ENCODE measurements at regions not wholly inside any gene's neighbourhood (a gene's known extent, or its start where the extent isn't known, plus 50 kb on each side); places are given as distances from the start of the nearest gene placed in this dataset.

GRCh38 chr13:68264692-68265091 is 1034.6 kb upstream of the PCDH9 start:
- Histone ChIP-seq H3K9ac (ENCODE audit: low read length) (no peak overlapping the region), H3K27me3 (ENCODE audit: insufficient read depth, low read length) (no peaks in the 10 kb centered on the region), H3K27ac (ENCODE audit: low read depth, low read length) (no peak overlapping the region), H2AFZ (ENCODE audit: low read depth, low read length) (no peak overlapping the region), H3K4me3 (ENCODE audit: insufficient read depth, low read depth, low read length) (no peak overlapping the region), H4K20me1 (ENCODE audit: insufficient read depth, low read length) (no peaks in the 10 kb centered on the region), H3K36me3 (ENCODE audit: insufficient read depth, low read length) (no peaks in the 10 kb centered on the region), H3K79me2 (ENCODE audit: insufficient read depth, low read length) (no peaks in the 10 kb centered on the region), H3K4me1 (ENCODE audit: insufficient read depth, low read length) (no peaks in the 10 kb centered on the region), H3K9me3 (ENCODE audit: insufficient read depth, low read depth, low read length) (no peaks in the 10 kb centered on the region), H3K4me2 (ENCODE audit: low read length) (no peak overlapping the region)
- no peaks in the 10 kb centered on the region for H3K4me1 Mint-ChIP-seq (ENCODE audit: low read depth, unreplicated experiment)
- H3K4me3 Mint-ChIP-seq (ENCODE audit: unreplicated experiment) = no peak overlapping the region
- H3K27me3 Mint-ChIP-seq (ENCODE audit: low read depth, unreplicated experiment) = no peaks in the 10 kb centered on the region
- no peak for TF ChIP-seq EZH2 (IDR thresholded peaks at IDR 0.05; ENCODE audit: insufficient read depth, low read length)
- TF ChIP-seq, protein P1, sequence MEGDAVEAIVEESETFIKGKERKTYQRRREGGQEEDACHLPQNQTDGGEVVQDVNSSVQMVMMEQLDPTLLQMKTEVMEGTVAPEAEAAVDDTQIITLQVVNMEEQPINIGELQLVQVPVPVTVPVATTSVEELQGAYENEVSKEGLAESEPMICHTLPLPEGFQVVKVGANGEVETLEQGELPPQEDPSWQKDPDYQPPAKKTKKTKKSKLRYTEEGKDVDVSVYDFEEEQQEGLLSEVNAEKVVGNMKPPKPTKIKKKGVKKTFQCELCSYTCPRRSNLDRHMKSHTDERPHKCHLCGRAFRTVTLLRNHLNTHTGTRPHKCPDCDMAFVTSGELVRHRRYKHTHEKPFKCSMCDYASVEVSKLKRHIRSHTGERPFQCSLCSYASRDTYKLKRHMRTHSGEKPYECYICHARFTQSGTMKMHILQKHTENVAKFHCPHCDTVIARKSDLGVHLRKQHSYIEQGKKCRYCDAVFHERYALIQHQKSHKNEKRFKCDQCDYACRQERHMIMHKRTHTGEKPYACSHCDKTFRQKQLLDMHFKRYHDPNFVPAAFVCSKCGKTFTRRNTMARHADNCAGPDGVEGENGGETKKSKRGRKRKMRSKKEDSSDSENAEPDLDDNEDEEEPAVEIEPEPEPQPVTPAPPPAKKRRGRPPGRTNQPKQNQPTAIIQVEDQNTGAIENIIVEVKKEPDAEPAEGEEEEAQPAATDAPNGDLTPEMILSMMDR (IDR thresholded peaks at IDR 0.05; ENCODE audit: insufficient read depth, low read depth, low read length) = no peak
- H3K27ac Mint-ChIP-seq (ENCODE audit: unreplicated experiment) = no peak overlapping the region
- DNase-seq (ENCODE audit: low read depth) = no peak
- H3K36me3 Mint-ChIP-seq (ENCODE audit: low read depth, unreplicated experiment) = no peaks in the 10 kb centered on the region
- no peak for FAIRE-seq
- no peaks in the 10 kb centered on the region for H3K9me3 Mint-ChIP-seq (ENCODE audit: unreplicated experiment)

- no peak overlapping the region for H3K9ac ChIP-seq (ENCODE audit: low read length)
- Mint-ChIP-seq H3K27ac (ENCODE audit: unreplicated experiment) (no peak overlapping the region), H3K4me3 (ENCODE audit: unreplicated experiment) (no peak overlapping the region), H3K4me1 (ENCODE audit: low read depth, unreplicated experiment) (no peaks in the 10 kb centered on the region), H3K36me3 (ENCODE audit: low read depth, unreplicated experiment) (no peaks in the 10 kb centered on the region), H3K27me3 (ENCODE audit: low read depth, unreplicated experiment) (no peaks in the 10 kb centered on the region), H3K9me3 (ENCODE audit: unreplicated experiment) (no peaks in the 10 kb centered on the region)
- H3K27ac ChIP-seq (ENCODE audit: low read depth, low read length) = no peak overlapping the region
- no peaks in the 10 kb centered on the region for H3K9me3 ChIP-seq (ENCODE audit: insufficient read depth, low read depth, low read length)
- TF ChIP-seq EZH2 (IDR thresholded peaks at IDR 0.05; ENCODE audit: insufficient read depth, low read length) = no peak
- TF ChIP-seq, protein P1 (IDR thresholded peaks at IDR 0.05; ENCODE audit: insufficient read depth, low read depth, low read length) = no peak
- H3K27me3 ChIP-seq (ENCODE audit: insufficient read depth, low read length) = no peaks in the 10 kb centered on the region
- DNase-seq (ENCODE audit: low read depth) = no peak
- no peak for FAIRE-seq
- no peaks in the 10 kb centered on the region for H3K4me1 ChIP-seq (ENCODE audit: insufficient read depth, low read length)
- no peaks in the 10 kb centered on the region for H3K36me3 ChIP-seq (ENCODE audit: insufficient read depth, low read length)
- no peak overlapping the region for H2AFZ ChIP-seq (ENCODE audit: low read depth, low read length)
- no peak overlapping the region for H3K4me2 ChIP-seq (ENCODE audit: low read length)
- H3K79me2 ChIP-seq (ENCODE audit: insufficient read depth, low read length) = no peaks in the 10 kb centered on the region
- no peak overlapping the region for H3K4me3 ChIP-seq (ENCODE audit: insufficient read depth, low read depth, low read length)
- no peaks in the 10 kb centered on the region for H4K20me1 ChIP-seq (ENCODE audit: insufficient read depth, low read length)
Measured at GRCh38 chr13:68261105-68261504, 1031.0 kb upstream of the PCDH9 start.

- H3K4me1 Mint-ChIP-seq (ENCODE audit: low read depth, unreplicated experiment) = no peaks in the 10 kb centered on the region
- no peak overlapping the region for H3K4me3 Mint-ChIP-seq (ENCODE audit: unreplicated experiment)
- H3K9me3 Mint-ChIP-seq (ENCODE audit: unreplicated experiment) = no peaks in the 10 kb centered on the region
- H3K4me2 ChIP-seq (ENCODE audit: low read length) = no peak overlapping the region
- no peak overlapping the region for H3K27ac Mint-ChIP-seq (ENCODE audit: unreplicated experiment)
- H3K9me3 ChIP-seq (ENCODE audit: insufficient read depth, low read depth, low read length) = no peaks in the 10 kb centered on the region
- no peak for FAIRE-seq
- no peaks in the 10 kb centered on the region for H3K4me1 ChIP-seq (ENCODE audit: insufficient read depth, low read length)
- no peak overlapping the region for H2AFZ ChIP-seq (ENCODE audit: low read depth, low read length)
- DNase-seq (ENCODE audit: low read depth) = no peak
- H3K27me3 ChIP-seq (ENCODE audit: insufficient read depth, low read length) = no peaks in the 10 kb centered on the region
- H3K27ac ChIP-seq (ENCODE audit: low read depth, low read length) = no peak overlapping the region
- no peak overlapping the region for H3K4me3 ChIP-seq (ENCODE audit: insufficient read depth, low read depth, low read length)
- TF ChIP-seq EZH2 (IDR thresholded peaks at IDR 0.05; ENCODE audit: insufficient read depth, low read length) = no peak
- TF ChIP-seq, protein P1 (IDR thresholded peaks at IDR 0.05; ENCODE audit: insufficient read depth, low read depth, low read length) = no peak
- no peak overlapping the region for H3K9ac ChIP-seq (ENCODE audit: low read length)
- H3K79me2 ChIP-seq (ENCODE audit: insufficient read depth, low read length) = no peaks in the 10 kb centered on the region
- H4K20me1 ChIP-seq (ENCODE audit: insufficient read depth, low read length) = no peaks in the 10 kb centered on the region
- no peaks in the 10 kb centered on the region for H3K27me3 Mint-ChIP-seq (ENCODE audit: low read depth, unreplicated experiment)
- H3K36me3 ChIP-seq (ENCODE audit: insufficient read depth, low read length) = no peaks in the 10 kb centered on the region
- H3K36me3 Mint-ChIP-seq (ENCODE audit: low read depth, unreplicated experiment) = no peaks in the 10 kb centered on the region
Measured at GRCh38 chr13:68257111-68257842, 1027.1 kb upstream of the PCDH9 start.
